Sigmoid colon (tissue), 4 donors: ENCODE measurements at regions not wholly inside any gene's neighbourhood (a gene's known extent, or its start where the extent isn't known, plus 50 kb on each side); places are given as distances from the start of the nearest gene placed in this dataset.

Experiments
- EP300 ChIP-seq, 4 donors: sonication (generic); formaldehyde crosslinking; IDR thresholded peaks; one replicate each; pipeline ENCODE4 v1.6.1; 2017; ENCODE audit warnings: antibody characterized with exemption in 4 of 4
- POLR2A ChIP-seq, 2 donors: fragments of 450-650 bp; IDR thresholded peaks; one replicate each; pipeline ENCODE4 v1.6.1; 2016; ENCODE audit warnings: antibody characterized with exemption in 2 of 2, mild to moderate bottlenecking in 2 of 2, moderate library complexity in 2 of 2
- POLR2AphosphoS5 ChIP-seq, 4 donors: sonication (generic); formaldehyde crosslinking; IDR thresholded peaks; one replicate each; pipeline ENCODE4 v1.6.1; 2017; ENCODE audit warnings: antibody characterized with exemption in 4 of 4
- TF ChIP-seq, protein P1 (sequence below), 4 experiments: fragments of 450-650 bp in 3 of 4; fragments of 200-600 bp in 1 of 4; IDR thresholded peaks; one replicate each; pipeline ENCODE4 v1.5.1; 2016 to 2019; ENCODE audit warnings: antibody characterized with exemption in 4 of 4, mild to moderate bottlenecking in 3 of 4, moderate library complexity in 2 of 4

- TF ChIP-seq, protein P1, sequence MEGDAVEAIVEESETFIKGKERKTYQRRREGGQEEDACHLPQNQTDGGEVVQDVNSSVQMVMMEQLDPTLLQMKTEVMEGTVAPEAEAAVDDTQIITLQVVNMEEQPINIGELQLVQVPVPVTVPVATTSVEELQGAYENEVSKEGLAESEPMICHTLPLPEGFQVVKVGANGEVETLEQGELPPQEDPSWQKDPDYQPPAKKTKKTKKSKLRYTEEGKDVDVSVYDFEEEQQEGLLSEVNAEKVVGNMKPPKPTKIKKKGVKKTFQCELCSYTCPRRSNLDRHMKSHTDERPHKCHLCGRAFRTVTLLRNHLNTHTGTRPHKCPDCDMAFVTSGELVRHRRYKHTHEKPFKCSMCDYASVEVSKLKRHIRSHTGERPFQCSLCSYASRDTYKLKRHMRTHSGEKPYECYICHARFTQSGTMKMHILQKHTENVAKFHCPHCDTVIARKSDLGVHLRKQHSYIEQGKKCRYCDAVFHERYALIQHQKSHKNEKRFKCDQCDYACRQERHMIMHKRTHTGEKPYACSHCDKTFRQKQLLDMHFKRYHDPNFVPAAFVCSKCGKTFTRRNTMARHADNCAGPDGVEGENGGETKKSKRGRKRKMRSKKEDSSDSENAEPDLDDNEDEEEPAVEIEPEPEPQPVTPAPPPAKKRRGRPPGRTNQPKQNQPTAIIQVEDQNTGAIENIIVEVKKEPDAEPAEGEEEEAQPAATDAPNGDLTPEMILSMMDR (IDR thresholded peaks at IDR 0.05): no peak
- TF ChIP-seq POLR2A (IDR thresholded peaks at IDR 0.05): no peak
- TF ChIP-seq POLR2AphosphoS5 (IDR thresholded peaks at IDR 0.05): no peak
- TF ChIP-seq EP300 (IDR thresholded peaks at IDR 0.05): no peak
These were observed 225.6 kb downstream of the MAP2K6 start for GRCh38 chr17:69640073-69640472.
